ENCODE measurements at regions not wholly inside any gene's neighbourhood (a gene's known extent, or its start where the extent isn't known, plus 50 kb on each side); places are given as distances from the start of the nearest gene placed in this dataset.
"Not testable (repeated sequence)": the region's sequence is repeated elsewhere in the genome, so short reads cannot be mapped to it uniquely, and the experiment has no call there.

GRCh38 chr2:91446915-91447314 lies 2755.4 kb downstream of the RPIA start:
- TF ChIP-seq CTCF, POLR2AphosphoS5 (IDR thresholded peaks at IDR 0.05): not testable (repeated sequence)

All from transverse colon (tissue), 4 donors.